ENCODE measurements at regions not wholly inside any gene's neighbourhood (a gene's known extent, or its start where the extent isn't known, plus 50 kb on each side); places are given as distances from the start of the nearest gene placed in this dataset.
A peak's percentile ranks its signal among the peaks of the same experiment; 100 is the strongest.
"Not testable (repeated sequence)": the region's sequence is repeated elsewhere in the genome, so short reads cannot be mapped to it uniquely, and the experiment has no call there.

DNA sequence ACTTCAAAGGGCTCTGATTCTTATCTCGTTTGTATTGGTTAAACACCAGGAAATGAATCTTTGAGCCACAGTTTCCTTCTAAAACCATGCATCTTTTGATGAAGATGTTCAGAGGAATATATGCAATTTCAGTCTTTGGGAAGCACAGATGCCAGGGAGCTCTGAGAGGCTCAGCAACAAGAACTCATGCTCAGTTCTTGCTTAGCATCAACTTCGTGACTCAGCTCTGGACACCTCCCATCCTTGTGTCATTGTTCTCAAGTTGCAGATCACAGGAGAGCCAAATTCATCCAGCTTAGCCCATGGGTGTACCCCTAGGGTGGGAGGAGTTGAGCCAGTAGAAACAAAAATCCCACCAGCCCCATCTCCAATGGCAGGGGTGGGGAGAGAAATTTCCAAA is 219.6 kb upstream of the MAOA start:
- DNase-seq (ENCODE audit: low read depth, low spot score): no peak
- TF ChIP-seq SUZ12 (IDR thresholded peaks at IDR 0.05; ENCODE audit: extremely low read depth, insufficient read depth, insufficient read length): no peak
- TF ChIP-seq ZNF274 (IDR thresholded peaks at IDR 0.05; ENCODE audit: low read depth, low read length): no peak
- TF ChIP-seq YY1 (IDR thresholded peaks at IDR 0.05; ENCODE audit: insufficient read depth, insufficient read length): no peak
- Histone ChIP-seq H3K27me3 (ENCODE audit: insufficient read depth, insufficient read length) (no peaks in the 10 kb centered on the region), H3K9ac (ENCODE audit: insufficient read length, low read depth) (no peak overlapping the region), H3K4me1 (ENCODE audit: insufficient read depth, insufficient read length) (no peaks in the 10 kb centered on the region), H3K9me3 (ENCODE audit: insufficient read depth, low read length) (peaks cover 5% of the 10 kb centered on the region; the same call in 1 of the 2 replicates), H3K4me3 (ENCODE audit: insufficient read length, low read depth) (no peak overlapping the region), H3K36me3 (ENCODE audit: insufficient read depth, insufficient read length, low read length) (no peaks in the 10 kb centered on the region)

DNA sequence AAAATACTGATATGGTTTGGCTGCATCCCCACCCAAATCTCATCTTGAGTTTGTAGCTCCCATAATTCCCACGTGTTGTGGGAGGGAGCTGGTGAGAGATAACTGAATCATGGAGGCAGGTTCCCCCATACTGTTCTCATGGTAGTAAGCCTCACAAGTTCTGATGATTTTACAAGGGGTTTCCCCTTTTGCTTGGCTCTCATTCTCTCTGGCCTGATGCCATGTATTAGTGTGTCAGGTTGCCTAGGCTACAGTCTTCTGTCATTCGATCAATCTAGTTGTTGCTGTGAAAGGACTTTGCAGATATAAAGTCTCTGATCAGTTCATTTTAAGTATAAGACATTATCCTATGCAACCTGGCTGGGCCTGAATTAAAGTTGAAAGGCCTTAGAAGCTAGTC is 209.3 kb upstream of the MAOA start:
- no peaks in the 10 kb centered on the region for H3K27me3 ChIP-seq (ENCODE audit: insufficient read depth, insufficient read length)
- TF ChIP-seq SUZ12 (IDR thresholded peaks at IDR 0.05; ENCODE audit: extremely low read depth, insufficient read depth, insufficient read length): no peak
- no peak for TF ChIP-seq ZNF274 (IDR thresholded peaks at IDR 0.05; ENCODE audit: low read depth, low read length)
- TF ChIP-seq YY1 (IDR thresholded peaks at IDR 0.05; ENCODE audit: insufficient read depth, insufficient read length): no peak

DNA sequence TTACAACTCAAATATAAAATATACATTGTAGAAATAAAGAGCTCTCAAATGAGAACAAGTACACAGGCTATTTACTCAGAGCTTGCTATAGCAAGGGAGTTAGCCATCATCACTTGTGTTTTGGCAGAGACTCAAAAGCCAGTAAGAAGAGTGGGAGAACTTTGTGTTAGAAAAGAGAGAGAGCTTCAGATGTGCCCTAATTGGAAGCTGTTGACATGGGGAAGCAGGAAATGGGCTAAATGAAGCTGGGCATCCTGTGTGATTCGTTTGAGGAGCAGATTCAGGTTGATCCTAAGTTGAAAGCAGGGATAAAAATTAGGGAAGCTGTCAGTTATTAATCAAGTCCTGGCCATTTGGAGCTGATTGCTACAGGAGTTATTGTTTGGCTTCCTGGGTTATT is 207.4 kb upstream of the MAOA start:
- Histone ChIP-seq H3K4me1 (ENCODE audit: insufficient read depth, insufficient read length) (no peaks in the 10 kb centered on the region), H3K9ac (ENCODE audit: insufficient read length, low read depth) (no peak overlapping the region), H3K4me3 (ENCODE audit: insufficient read length, low read depth) (no peak overlapping the region), H3K36me3 (ENCODE audit: insufficient read depth, insufficient read length, low read length) (no peaks in the 10 kb centered on the region), H3K9me3 (ENCODE audit: insufficient read depth, low read length) (peaks cover 24% of the 10 kb centered on the region; the same call in 1 of the 2 replicates), H3K27me3 (ENCODE audit: insufficient read depth, insufficient read length) (no peaks in the 10 kb centered on the region)
- no peak for DNase-seq (ENCODE audit: low read depth, low spot score)
- TF ChIP-seq SUZ12 (IDR thresholded peaks at IDR 0.05; ENCODE audit: extremely low read depth, insufficient read depth, insufficient read length) (no peak), ZNF274 (IDR thresholded peaks at IDR 0.05; ENCODE audit: low read depth, low read length) (no peak), YY1 (IDR thresholded peaks at IDR 0.05; ENCODE audit: insufficient read depth, insufficient read length) (no peak)

More for the DNA sequence above, 209.3 kb upstream of the MAOA start:
- Histone ChIP-seq H3K36me3 (ENCODE audit: insufficient read depth, insufficient read length, low read length) (no peaks in the 10 kb centered on the region), H3K4me1 (ENCODE audit: insufficient read depth, insufficient read length) (no peaks in the 10 kb centered on the region), H3K9me3 (ENCODE audit: insufficient read depth, low read length) (peaks cover 6% of the 10 kb centered on the region; the same call in 1 of the 2 replicates), H3K4me3 (ENCODE audit: insufficient read length, low read depth) (no peak overlapping the region), H3K9ac (ENCODE audit: insufficient read length, low read depth) (no peak overlapping the region)
- DNase-seq (ENCODE audit: low read depth, low spot score): no peak

DNA sequence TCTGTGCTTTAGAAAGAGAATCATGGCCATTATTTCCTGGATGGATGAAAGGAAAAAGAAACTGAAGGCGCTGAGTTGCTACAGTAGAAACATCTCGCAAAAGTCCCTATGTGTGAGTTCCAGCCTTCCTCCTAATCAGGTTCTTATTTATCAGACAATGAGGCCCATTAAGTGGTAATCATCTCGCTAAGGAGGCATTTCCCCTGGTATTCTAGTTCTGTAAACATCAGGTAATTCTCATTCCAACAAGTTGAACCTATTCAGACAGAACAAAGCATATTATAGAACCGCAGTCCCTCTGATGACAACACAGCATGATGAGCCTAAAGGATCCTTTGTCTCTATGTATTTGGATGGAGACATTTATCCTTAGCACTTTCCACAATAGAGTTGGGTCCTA is 205.7 kb upstream of the MAOA start:
- Histone ChIP-seq H3K4me3 (ENCODE audit: insufficient read length, low read depth) (no peak overlapping the region), H3K9me3 (ENCODE audit: insufficient read depth, low read length) (peaks cover 24% of the 10 kb centered on the region; the same call in 1 of the 2 replicates), H3K4me1 (ENCODE audit: insufficient read depth, insufficient read length) (no peaks in the 10 kb centered on the region), H3K9ac (ENCODE audit: insufficient read length, low read depth) (no peak overlapping the region), H3K27me3 (ENCODE audit: insufficient read depth, insufficient read length) (no peaks in the 10 kb centered on the region), H3K36me3 (ENCODE audit: insufficient read depth, insufficient read length, low read length) (no peaks in the 10 kb centered on the region)
- DNase-seq (ENCODE audit: low read depth, low spot score): peak; percentile 54
- TF ChIP-seq ZNF274 (IDR thresholded peaks at IDR 0.05; ENCODE audit: low read depth, low read length) (no peak), SUZ12 (IDR thresholded peaks at IDR 0.05; ENCODE audit: extremely low read depth, insufficient read depth, insufficient read length) (no peak), YY1 (IDR thresholded peaks at IDR 0.05; ENCODE audit: insufficient read depth, insufficient read length) (no peak)

DNA sequence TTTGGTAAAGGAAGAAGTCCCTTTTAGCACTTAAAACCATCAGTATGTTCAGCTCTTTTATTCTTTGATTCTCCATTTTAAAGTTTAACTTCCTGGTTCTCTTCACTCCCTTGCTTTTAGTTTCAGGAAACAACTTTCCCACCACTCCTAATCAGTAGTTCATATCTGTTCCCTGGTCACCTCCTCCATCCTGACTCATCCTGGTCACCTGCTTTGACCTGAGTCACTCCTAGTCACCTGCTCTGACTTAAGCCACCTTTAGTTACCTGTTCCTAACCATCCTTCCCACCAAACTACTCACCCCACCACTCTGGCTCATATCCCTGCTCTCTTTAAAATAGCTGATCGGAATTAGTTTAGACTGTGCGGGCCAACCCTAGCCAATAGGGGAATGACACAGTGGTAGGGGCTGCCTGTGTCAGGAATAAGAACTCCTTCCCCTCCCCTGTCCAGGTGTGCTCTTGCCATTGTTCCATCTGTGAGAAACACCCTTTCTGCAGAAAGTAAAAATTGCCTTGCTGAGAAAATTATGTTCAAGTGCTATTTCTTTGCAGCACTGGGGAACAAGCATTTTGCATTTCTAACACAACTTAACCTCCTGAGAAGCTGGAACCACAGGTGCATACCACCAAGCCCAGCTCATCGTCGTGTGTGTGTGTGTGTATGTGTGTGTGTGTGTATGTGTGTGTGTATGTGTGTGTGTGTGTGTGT is 204.0 kb upstream of the MAOA start:
- H3K36me3 ChIP-seq (ENCODE audit: insufficient read depth, insufficient read length, low read length); H3K4me3 ChIP-seq (ENCODE audit: insufficient read length, low read depth); H3K9ac ChIP-seq (ENCODE audit: insufficient read length, low read depth); H3K27me3 ChIP-seq (ENCODE audit: insufficient read depth, insufficient read length); DNase-seq (ENCODE audit: low read depth, low spot score); H3K4me1 ChIP-seq (ENCODE audit: insufficient read depth, insufficient read length): not testable (repeated sequence)
- peaks cover 24% of the 10 kb centered on the region; the same call in 1 of the 2 replicates for H3K9me3 ChIP-seq (ENCODE audit: insufficient read depth, low read length)

DNA sequence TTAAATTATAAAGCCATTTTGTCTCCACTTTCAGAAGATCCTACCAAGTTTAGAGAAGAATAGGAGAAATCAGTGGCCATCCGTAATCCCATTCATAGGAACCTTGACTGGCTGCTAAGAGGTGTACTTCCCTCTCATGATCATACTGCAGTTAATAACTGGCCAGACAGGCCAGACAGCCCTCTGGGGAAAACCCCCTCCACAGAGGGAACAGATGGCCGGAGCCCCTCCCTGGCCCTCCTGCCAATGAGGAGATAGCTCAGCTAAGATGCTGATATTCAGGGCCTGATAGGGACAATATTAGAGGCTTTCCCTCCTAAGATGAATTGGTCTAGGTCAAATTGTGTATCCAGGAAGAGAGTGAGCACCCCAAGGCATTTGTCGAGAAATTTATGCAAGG is 200.0 kb upstream of the MAOA start:
- Histone ChIP-seq H3K4me3 (ENCODE audit: insufficient read length, low read depth) (no peak overlapping the region), H3K9ac (ENCODE audit: insufficient read length, low read depth) (no peak overlapping the region), H3K9me3 (ENCODE audit: insufficient read depth, low read length) (peaks cover 24% of the 10 kb centered on the region; the same call in 1 of the 2 replicates), H3K36me3 (ENCODE audit: insufficient read depth, insufficient read length, low read length) (no peaks in the 10 kb centered on the region), H3K4me1 (ENCODE audit: insufficient read depth, insufficient read length) (no peaks in the 10 kb centered on the region), H3K27me3 (ENCODE audit: insufficient read depth, insufficient read length) (no peaks in the 10 kb centered on the region)
- DNase-seq (ENCODE audit: low read depth, low spot score): no peak
- TF ChIP-seq SUZ12 (IDR thresholded peaks at IDR 0.05; ENCODE audit: extremely low read depth, insufficient read depth, insufficient read length) (no peak), YY1 (IDR thresholded peaks at IDR 0.05; ENCODE audit: insufficient read depth, insufficient read length) (no peak), ZNF274 (IDR thresholded peaks at IDR 0.05; ENCODE audit: low read depth, low read length) (no peak)

DNA sequence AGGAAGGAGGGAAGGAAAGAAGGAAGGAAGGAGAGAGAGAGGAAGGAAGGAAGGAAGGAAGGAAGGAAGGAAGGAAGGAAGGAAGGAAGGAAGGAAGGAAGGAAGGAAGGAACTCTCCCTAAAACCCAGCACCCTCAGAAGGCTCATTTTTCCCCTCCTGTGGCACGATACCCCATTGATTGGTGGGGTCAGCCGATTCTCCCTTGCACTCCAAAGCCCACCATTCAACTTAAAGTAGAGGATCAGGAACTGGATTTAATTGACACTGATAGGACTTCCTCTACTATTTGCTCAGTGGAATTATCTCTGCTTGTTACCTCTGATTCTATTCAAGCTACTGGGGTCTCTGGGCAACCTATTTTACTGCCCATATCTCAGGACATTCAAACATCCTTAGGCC is 199.2 kb upstream of the MAOA start:
- Histone ChIP-seq H3K4me3 (ENCODE audit: insufficient read length, low read depth) (no peak overlapping the region), H3K27me3 (ENCODE audit: insufficient read depth, insufficient read length) (no peaks in the 10 kb centered on the region), H3K9ac (ENCODE audit: insufficient read length, low read depth) (no peak overlapping the region)

More for the DNA sequence above, 199.2 kb upstream of the MAOA start:
- DNase-seq (ENCODE audit: low read depth, low spot score): no peak
- peaks cover 17% of the 10 kb centered on the region; the same call in 1 of the 2 replicates for H3K9me3 ChIP-seq (ENCODE audit: insufficient read depth, low read length)
- H3K4me1 ChIP-seq (ENCODE audit: insufficient read depth, insufficient read length): no peaks in the 10 kb centered on the region
- H3K36me3 ChIP-seq (ENCODE audit: insufficient read depth, insufficient read length, low read length): no peaks in the 10 kb centered on the region
- TF ChIP-seq ZNF274 (IDR thresholded peaks at IDR 0.05; ENCODE audit: low read depth, low read length) (no peak), SUZ12 (IDR thresholded peaks at IDR 0.05; ENCODE audit: extremely low read depth, insufficient read depth, insufficient read length) (no peak), YY1 (IDR thresholded peaks at IDR 0.05; ENCODE audit: insufficient read depth, insufficient read length) (no peak)

Measured in NT2/D1 (cell line).